ENCODE measurements at regions not wholly inside any gene's neighbourhood (a gene's known extent, or its start where the extent isn't known, plus 50 kb on each side); places are given as distances from the start of the nearest gene placed in this dataset.

DNA sequence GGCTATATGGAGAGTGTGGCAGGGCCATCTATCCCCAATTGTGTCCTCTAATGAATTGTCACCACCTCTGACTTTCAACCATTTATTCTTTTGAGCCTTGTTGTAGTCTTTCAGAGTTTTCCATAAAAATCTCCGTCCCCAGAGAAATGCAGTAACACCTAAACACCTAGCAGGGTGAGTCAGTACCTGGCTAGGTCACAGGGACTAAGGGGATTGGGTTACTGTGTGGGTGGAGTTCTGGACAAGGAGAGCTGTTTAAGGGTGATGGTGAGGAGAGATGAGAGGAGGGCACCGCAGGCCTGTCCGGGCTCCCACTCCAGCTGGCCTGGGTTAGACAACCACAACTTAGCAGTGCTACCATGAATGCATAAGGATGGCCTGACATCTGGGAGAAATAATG, 186.2 kb upstream of the LYZL1 start:
- TF ChIP-seq POLR2AphosphoS5 (IDR thresholded peaks at IDR 0.05) (no peak), EP300 (IDR thresholded peaks at IDR 0.05) (no peak)

Data from stomach (tissue), 4 donors.